HEK293 (cell line): ENCODE measurements at regions not wholly inside any gene's neighbourhood (a gene's known extent, or its start where the extent isn't known, plus 50 kb on each side); places are given as distances from the start of the nearest gene placed in this dataset.

ENCODE experiments used
- SP7 ChIP-seq: fragments of 450-650 bp; formaldehyde crosslinking; IDR thresholded peaks from 2 replicates; pipeline ENCODE4 v1.5.1; 2016; ENCODE audit warnings: missing biosample characterization, missing genetic modification characterization
- ZBTB48 ChIP-seq: fragments of 450-650 bp; formaldehyde crosslinking; IDR thresholded peaks from 2 replicates; pipeline ENCODE4 v1.5.1; 2016; ENCODE audit warnings: missing biosample characterization, missing genetic modification characterization
- ZNF324 ChIP-seq: fragments of 450-650 bp; formaldehyde crosslinking; IDR thresholded peaks from 2 replicates; pipeline ENCODE4 v1.5.1; 2016; ENCODE audit warnings: missing biosample characterization, missing genetic modification characterization
- TF ChIP-seq, protein P1 (sequence below): fragments of 450-650 bp; formaldehyde crosslinking; IDR thresholded peaks from 2 replicates; pipeline ENCODE4 v1.5.1; 2016; ENCODE audit warnings: missing biosample characterization, missing genetic modification characterization
- TF ChIP-seq, protein P2 (sequence below): fragments of 450-650 bp; formaldehyde crosslinking; IDR thresholded peaks from 2 replicates; pipeline ENCODE4 v1.5.1; 2016; ENCODE audit warnings: missing biosample characterization, missing genetic modification characterization
- TF ChIP-seq, protein P3 (sequence below): fragments of 450-650 bp; formaldehyde crosslinking; IDR thresholded peaks from 2 replicates; pipeline ENCODE4 v1.5.1; 2016; ENCODE audit warnings: missing biosample characterization, missing genetic modification characterization, borderline replicate concordance

DNA sequence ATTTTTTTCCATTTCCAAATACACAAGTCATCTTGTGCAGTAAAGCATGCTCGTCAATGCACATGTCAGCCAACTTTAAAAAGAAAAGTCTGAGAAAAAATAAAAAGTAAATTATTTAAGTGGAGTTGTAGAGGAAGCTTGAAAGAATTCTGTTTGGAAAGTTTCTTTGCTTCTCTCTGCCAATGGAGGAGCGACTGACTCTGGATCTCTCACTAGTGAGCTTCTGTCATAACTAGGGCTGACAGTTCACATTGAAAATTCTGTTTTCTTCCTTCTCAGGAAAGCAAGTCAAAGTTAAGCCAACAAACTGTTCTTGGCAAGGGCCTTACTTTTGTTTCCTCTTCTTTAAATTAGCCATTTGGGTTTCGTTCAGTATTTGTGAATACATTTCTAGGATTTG lies 298.2 kb downstream of the POU4F1 start:
- TF ChIP-seq, protein P1, sequence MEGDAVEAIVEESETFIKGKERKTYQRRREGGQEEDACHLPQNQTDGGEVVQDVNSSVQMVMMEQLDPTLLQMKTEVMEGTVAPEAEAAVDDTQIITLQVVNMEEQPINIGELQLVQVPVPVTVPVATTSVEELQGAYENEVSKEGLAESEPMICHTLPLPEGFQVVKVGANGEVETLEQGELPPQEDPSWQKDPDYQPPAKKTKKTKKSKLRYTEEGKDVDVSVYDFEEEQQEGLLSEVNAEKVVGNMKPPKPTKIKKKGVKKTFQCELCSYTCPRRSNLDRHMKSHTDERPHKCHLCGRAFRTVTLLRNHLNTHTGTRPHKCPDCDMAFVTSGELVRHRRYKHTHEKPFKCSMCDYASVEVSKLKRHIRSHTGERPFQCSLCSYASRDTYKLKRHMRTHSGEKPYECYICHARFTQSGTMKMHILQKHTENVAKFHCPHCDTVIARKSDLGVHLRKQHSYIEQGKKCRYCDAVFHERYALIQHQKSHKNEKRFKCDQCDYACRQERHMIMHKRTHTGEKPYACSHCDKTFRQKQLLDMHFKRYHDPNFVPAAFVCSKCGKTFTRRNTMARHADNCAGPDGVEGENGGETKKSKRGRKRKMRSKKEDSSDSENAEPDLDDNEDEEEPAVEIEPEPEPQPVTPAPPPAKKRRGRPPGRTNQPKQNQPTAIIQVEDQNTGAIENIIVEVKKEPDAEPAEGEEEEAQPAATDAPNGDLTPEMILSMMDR (tag by site-specific recombination) = no peak
- TF ChIP-seq SP7 = no peak
- TF ChIP-seq, protein P2, sequence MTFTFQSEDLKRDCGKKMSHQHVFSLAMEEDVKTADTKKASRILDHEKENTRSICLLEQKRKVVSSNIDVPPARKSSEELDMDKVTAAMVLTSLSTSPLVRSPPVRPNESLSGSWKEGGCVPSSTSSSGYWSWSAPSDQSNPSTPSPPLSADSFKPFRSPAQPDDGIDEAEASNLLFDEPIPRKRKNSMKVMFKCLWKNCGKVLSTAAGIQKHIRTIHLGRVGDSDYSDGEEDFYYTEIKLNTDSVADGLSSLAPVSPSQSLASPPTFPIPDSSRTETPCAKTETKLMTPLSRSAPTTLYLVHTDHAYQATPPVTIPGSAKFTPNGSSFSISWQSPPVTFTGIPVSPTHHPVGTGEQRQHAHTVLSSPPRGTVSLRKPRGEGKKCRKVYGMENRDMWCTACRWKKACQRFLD = no peak
- TF ChIP-seq ZNF324 = no peak
- TF ChIP-seq, protein P3, sequence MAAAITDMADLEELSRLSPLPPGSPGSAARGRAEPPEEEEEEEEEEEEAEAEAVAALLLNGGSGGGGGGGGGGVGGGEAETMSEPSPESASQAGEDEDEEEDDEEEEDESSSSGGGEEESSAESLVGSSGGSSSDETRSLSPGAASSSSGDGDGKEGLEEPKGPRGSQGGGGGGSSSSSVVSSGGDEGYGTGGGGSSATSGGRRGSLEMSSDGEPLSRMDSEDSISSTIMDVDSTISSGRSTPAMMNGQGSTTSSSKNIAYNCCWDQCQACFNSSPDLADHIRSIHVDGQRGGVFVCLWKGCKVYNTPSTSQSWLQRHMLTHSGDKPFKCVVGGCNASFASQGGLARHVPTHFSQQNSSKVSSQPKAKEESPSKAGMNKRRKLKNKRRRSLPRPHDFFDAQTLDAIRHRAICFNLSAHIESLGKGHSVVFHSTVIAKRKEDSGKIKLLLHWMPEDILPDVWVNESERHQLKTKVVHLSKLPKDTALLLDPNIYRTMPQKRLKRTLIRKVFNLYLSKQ (tag by site-specific recombination) = no peak
- TF ChIP-seq ZBTB48 (tag by site-specific recombination) = no peak
